ENCODE measurements at regions not wholly inside any gene's neighbourhood (a gene's known extent, or its start where the extent isn't known, plus 50 kb on each side); places are given as distances from the start of the nearest gene placed in this dataset.

DNA sequence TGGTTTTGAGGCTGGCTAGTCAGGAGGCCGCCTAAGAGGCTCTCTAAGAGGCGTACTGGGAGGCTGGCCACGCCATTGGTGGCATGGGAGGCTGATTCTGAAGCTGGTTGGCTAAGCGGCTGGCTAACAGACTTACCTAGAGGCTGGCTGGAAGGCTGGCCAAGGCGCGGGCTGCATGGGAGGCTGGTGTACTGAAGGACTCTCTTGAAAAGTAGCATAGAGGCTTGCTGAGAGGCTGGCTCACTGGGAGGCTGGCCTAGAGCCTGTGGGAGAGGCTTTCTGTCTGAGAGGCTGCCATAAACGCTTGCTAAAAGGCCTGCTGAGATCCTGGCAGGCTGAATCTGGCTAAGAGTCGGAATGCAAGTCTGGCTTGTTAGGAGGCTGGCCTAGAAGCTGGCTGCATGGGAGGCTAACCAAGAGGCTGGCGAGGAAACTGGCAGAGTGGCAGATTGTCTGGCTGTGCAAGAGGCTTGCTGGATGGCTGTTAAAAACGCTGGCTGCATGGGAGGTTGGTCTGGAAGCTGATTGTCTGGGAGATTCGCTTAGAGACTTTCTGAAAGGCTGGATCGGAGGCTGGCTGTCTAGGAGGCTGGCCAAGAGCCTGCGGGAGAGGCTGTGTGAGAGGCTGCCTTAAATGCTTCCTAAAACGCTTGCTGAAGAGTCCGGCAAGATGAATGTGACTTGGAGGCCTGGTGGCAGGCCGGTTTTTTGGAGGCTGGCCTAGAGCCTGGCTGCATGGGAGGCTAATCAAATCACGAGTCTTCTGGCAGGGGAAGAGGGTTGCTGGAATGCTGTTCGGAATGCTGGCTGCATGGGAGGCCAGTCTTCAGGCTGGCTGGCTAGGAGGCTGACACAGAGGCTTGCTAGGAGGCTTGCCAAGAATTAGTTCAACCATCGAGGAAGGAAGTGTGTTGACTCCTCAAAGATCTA is 134.2 kb downstream of the OR13A1 start:
- TF ChIP-seq POLR2A (IDR thresholded peaks at IDR 0.05): no peak
- TF ChIP-seq, protein P1, sequence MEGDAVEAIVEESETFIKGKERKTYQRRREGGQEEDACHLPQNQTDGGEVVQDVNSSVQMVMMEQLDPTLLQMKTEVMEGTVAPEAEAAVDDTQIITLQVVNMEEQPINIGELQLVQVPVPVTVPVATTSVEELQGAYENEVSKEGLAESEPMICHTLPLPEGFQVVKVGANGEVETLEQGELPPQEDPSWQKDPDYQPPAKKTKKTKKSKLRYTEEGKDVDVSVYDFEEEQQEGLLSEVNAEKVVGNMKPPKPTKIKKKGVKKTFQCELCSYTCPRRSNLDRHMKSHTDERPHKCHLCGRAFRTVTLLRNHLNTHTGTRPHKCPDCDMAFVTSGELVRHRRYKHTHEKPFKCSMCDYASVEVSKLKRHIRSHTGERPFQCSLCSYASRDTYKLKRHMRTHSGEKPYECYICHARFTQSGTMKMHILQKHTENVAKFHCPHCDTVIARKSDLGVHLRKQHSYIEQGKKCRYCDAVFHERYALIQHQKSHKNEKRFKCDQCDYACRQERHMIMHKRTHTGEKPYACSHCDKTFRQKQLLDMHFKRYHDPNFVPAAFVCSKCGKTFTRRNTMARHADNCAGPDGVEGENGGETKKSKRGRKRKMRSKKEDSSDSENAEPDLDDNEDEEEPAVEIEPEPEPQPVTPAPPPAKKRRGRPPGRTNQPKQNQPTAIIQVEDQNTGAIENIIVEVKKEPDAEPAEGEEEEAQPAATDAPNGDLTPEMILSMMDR (IDR thresholded peaks at IDR 0.05): no peak

Data from right lobe of liver (tissue), 4 donors.